Fibroblast of the conjunctiva (primary cell): ENCODE measurements at regions not wholly inside any gene's neighbourhood (a gene's known extent, or its start where the extent isn't known, plus 50 kb on each side); places are given as distances from the start of the nearest gene placed in this dataset.

ENCODE experiments used
- DNase-seq: peaks from one replicate; pipeline ENCODE4 v3.0.0-alpha.2; 2010; ENCODE audit warnings: low read depth

DNA sequence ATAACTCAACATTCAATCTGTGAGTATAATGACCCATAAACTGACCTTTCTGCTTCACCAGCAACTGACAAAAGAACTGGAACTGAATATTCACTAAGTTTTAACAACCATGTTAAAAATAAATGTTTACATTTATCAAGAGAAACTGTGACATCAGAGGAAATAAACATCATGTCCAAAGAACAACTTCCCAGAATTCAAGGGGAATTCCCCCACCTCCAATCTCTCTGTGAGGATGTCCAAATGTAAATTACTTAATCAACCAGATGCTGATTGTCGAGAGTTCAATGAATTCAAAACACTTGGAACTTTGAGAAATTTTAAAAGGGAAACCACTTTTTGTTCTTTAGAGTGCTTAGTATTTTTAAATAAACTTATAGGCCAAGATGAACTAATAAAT lies 365.6 kb upstream of the ADGRL2 start:
- DNase-seq, result no peak

GRCh38 chr1:81433676-81434075 lies 367.1 kb upstream of the ADGRL2 start:
- no peak for DNase-seq

DNA sequence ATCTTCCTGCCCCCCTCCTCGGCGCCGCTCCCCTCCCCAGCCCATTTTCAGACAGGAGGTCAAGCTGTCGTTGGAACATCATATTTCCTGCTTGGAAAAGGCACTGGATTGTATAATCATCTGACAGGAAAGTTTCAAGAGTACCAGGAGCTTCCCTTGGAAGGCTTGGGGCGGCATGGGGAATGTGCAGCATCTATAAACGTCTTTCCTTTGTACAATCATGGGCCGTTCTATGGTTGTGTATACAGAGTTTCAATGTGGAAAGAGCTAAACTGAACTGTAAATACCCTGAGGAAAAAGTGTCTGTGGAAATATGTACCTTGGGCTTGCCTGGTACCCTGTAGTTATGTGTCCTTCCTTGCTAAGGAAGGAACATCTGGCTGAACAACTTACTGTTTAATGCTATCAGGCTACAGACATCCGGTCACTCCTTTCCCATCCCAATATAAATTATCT lies 368.1 kb upstream of the ADGRL2 start:
- DNase-seq, result no peak

DNA sequence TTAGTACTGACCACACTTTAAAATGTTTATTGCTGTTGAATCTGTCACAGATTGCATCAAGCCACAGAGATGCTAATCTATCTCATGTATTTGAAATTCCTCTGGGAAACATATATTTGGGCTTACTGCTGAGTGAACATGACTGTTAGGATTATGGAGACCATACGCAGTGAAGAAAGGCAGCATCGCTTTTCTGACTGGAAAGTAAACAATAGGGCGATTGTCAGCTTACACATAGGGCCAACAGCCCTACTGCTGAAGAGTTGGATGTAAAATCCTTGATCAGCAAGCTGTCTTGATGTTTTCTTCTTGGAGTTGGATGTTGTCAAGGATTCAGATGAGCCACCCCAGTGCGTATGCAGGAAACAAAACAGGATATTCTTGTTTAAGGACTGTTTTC lies 368.7 kb upstream of the ADGRL2 start:
- DNase-seq, result no peak

- DNase-seq, result no peak
These were observed 369.1 kb upstream of the ADGRL2 start for GRCh38 chr1:81431624-81432000.

DNA sequence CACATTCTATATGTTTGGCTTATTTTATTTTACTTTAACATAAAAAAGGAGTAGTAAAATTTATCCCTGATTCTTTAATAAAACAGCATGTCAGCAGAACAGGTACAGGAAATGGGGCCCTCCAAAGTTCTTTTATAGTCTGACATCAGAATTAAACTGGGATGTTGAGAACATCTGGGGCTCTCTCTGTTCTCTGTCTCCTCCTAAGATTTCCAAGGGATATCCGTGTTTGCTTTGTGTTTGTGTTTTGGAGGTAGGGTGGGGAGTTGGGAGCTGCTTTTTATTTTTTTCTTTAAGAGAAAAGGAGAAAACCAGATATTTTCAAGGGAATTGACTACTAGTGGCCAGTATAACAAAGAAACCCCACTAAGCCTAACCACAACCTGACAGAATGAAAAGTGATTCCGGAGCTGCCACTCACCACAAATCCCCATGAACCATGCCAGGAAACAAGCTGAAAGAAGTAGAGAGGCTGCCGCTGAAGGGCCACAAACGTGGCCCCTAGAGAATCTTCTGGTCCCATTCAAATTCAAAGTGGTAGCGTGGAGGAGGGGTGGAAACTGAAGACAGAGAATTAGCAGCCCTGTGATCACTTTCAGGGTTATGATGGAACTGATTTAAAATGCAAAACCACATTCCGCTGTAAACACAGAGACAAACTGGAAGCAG lies 369.6 kb upstream of the ADGRL2 start:
- no peak for DNase-seq

- no peak for DNase-seq
These were observed 370.3 kb upstream of the ADGRL2 start for GRCh38 chr1:81430236-81430938.

DNA sequence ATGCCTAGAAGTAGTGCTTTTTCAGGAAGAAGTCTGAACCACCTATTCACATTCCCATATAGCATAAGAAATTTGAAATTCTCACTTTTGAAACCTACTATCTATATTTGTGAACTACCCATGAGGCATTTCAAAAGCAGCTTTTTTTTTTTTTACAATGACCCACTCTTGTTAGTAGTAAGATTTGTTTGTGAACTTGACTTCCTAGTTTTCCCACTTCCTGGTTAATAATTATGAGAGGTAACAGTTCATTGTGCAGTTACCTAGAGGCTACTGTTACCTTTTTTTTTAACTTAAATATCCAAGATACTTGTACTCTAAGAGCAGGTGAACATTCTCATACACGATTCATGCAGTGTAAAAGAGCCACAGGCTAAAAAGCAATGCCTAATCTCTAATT lies 371.7 kb upstream of the ADGRL2 start:
- DNase-seq, result no peak

DNA sequence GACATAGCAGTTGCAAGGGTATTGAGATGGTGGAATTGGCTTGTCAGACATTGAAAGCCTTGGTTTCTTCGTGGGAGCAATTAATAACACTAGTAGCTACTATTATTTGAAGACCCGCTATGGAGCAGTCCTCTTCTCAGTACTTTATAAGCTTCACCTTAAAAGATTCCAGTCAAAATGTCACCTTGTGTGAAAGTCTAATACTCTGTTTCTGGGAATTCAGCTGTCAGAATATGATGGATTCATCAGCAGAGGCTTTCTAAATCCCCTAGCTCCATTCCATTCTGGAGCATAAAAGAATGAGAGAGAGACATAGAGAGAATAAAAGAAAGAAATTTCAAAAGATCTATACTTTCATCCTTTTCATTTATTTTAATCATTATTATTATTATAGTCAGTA lies 375.9 kb upstream of the ADGRL2 start:
- DNase-seq, result no peak

GRCh38 chr1:81424061-81424460 lies 376.7 kb upstream of the ADGRL2 start:
- no peak for DNase-seq

DNA sequence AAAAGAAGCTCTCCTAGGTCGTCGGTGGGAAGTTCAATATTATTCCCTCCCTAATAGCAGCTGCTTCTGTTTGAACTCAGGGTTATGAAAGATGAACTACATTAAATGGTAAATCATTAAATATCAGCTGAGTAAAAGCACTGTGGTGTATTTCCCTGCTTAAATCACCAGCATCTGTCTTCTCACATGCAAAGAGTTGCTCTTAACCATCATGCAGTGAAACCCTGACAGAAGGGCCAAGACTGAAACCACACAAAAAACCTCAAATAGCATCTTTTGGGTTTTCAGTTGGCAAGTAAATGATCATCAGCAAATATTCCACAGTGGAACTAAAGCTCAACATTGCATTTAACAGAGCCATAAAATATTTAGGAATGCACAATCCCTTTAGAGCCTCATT lies 380.0 kb upstream of the ADGRL2 start:
- DNase-seq, result no peak

DNA sequence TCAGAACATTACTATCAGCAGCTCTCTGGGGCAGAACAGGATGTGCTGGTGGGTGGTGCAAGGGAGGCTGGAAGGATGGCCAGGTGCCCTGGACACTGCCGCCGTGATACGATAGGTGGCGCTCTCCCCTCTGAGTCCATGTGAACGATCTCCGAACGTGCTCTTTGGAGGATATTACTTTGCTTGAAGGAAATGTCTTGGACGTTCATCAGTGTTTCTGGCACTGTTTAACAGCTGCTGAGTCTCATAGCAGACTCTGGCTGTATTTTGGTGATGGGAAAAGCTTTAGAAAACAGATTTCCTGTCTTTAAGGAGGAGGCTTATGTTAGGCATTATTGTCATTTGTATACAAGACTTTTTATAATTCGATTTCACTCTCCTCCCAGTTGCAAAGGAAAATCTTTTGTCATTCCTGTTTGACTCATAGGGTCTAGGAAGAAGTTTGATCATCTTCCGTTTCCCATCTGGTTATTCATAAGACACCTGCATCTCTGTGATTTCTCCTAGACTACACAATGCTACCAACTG lies 386.2 kb upstream of the ADGRL2 start:
- DNase-seq, result no peak

- no peak for DNase-seq
These were observed 387.8 kb upstream of the ADGRL2 start for GRCh38 chr1:81412954-81413353.

GRCh38 chr1:81410941-81411340 lies 389.8 kb upstream of the ADGRL2 start:
- DNase-seq, result no peak

DNA sequence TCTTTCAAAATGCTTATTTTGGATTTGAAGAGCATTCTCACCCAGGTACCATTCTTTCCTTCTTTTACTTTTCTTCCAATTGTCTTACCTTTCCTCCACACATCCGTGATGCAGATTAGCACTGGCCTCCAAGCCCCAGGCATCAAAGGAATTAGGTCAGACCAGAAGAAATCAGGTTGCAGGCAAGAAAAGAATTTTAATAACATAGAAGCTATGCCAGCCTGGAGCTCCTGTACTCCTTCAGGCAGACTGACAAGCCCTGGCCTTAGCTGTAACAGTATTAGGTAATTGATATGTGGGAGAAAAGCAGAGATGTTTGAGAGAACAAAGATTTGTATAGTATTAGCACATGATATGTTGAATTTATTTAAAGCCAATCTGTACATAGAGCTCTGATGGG lies 390.4 kb upstream of the ADGRL2 start:
- no peak for DNase-seq

DNA sequence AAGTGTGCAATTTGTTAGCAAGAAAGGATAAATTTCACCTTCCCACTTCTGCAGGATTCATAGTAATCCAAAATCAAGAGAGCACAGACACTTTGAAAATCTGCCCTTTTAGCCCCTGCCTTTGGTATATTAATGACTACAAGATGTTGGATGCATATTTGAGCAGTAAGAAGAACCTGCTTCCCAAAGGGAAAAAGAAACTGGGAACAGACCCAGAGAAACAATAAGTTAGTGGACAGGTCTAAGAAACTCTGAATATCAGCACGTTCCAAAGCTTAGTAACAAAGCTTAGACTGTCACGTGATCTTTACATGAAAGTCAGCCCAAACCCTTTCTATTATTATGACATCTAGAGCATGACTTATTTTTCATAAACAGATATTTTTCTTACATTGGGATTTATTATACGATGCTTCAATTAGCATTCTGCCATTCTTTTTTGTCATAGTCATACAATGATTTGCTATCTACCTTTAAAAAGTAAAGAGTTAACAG lies 390.9 kb upstream of the ADGRL2 start:
- no peak for DNase-seq

DNA sequence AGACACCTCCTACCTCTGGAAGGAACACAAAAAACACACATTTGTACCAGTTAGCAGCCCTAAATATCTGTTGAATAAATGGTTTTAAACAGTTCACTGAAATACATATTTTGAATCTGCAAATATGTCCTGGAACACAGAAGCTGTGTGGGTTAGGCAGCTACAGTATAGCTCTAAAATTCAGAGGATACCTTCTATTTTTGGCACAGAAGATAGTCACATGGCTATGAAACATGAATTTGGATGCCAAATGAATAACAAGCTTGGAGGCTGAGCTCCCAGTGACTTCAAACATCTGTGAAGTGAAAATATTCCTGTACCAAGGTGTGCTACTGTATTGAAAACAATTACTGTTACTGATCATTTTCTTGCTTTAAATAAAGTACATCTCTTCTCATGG lies 391.5 kb upstream of the ADGRL2 start:
- no peak for DNase-seq

DNA sequence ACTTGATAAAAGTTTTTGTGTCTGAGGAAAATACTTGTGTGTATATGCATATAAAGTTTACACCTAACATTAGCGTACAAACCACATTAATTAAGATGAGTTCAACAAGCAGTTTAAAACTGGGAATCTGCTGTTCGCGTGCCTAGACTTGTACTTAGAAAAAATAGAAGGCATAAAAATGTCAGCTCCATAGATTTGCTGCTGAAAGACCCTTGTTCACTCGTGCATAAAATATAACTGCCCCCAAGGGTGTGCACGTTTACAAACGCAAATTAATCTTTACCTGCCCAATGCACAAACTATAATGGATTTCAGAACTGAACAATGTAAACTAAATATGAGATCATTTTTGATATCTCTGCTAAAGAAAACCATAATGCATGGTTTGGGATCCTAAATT lies 392.3 kb upstream of the ADGRL2 start:
- no peak for DNase-seq

DNA sequence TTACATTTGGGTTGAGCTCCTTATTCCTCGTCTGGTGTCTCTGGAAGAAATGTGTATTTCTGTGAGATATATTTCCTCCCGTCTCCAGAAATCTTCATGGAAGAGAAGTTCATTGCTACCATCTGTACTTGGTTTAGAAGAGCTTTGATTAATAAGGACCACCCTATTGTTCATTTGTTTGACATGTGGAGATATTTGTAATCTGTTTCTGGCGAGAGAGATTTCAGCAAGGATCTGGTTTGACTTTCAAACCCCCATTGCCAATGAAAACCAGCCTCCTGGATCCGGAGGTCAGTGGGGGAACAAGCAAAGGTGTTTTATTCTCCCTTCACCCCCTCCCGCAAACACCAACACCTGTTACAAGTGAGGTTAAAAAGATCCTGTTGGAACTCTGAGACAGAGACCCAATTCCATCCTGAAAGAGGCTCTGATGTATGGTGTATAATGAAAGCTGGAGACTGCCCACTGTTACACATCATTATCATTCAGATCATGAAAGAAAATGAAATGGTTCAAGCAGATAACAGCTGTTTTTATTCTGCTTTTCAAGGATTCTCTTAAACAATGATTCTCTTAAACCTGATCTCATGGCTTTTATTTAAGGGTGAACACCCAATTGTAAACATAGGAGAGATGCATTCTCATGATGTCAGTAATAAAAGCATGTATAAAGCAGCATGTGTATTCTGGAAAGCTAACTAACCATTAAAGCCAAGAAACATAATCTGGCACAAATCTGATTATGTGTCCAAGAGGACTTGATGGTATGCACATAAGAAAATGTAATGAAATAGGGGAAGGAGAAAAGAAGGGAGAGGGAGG lies 393.5 kb upstream of the ADGRL2 start:
- DNase-seq, result no peak

- DNase-seq, result no peak
These were observed 394.3 kb upstream of the ADGRL2 start for GRCh38 chr1:81406292-81406999.

DNA sequence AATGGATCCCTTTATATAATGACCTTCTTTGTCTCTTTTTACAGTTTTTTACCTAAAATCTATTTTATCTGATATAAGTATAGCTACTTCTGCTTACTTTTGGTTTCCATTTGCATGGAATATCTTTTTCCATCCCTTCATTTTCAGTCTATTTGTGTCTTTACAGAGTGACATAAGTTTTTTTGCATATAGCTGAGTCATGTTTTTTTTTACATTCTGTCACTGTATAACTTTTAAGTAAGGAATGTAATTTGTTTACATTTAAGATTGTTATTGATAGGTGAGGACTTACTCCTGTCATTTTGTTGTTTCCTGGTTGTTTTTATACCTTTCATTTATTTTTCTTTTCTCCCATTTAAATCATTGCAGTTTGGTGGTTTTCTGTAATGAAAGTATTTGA lies 402.7 kb upstream of the ADGRL2 start:
- no peak for DNase-seq
